ENCODE measurements at regions not wholly inside any gene's neighbourhood (a gene's known extent, or its start where the extent isn't known, plus 50 kb on each side); places are given as distances from the start of the nearest gene placed in this dataset.
A peak's percentile ranks its signal among the peaks of the same experiment; 100 is the strongest.

DNA sequence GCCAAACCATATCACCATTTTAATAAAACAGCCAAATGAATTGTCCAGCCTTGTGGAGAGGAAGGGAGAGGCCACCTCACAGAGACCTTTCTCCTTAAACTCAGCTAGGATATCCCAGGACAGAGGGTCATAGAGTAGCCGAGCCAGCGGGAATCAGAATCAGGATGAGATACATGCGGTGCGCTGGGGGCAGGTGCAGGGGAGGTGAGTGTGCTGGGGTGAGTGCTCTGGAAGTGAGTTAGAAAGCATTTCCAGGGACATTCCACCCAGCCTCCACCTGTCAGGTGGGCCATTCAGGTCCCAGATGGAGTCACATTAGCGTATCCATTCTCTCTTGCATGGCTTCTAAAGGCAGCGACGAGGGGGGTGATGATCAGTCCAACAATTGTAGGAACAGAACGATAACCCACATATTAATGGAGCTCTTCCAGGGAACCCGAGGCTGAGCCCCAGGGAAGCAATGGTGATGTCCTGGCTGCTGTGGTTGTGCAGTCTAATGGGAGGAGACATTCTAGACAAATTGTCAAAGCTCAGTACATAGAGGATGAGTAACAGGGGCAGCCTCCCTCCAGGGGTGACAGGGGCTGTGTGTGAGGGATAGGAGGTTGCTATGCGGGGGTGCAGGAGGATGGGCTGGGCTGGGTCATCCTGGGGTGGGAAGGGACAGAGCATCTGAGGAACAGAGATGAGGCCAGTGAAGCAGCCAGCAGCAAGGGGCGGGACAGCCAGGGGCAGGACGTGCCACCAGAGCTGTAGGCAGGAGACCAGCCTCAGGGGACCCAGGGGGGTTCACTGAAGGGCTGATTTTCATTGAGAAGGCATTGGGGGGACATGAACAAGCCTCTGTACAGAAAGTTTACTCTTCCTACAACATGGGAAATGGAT is 88.7 kb upstream of the FRMD1 start:
- Histone ChIP-seq H3K27ac (no peak overlapping the region), H3K4me1 (no peaks in the 10 kb centered on the region), H3K27me3 (no peaks in the 10 kb centered on the region), H3K4me3 (no peak overlapping the region), H3K9me3 (no peaks in the 10 kb centered on the region), H3K36me3 (no peaks in the 10 kb centered on the region)
- 88% methylated on average over 8 of the region's 12 CpGs for WGBS (ENCODE audit: insufficient coverage, low coverage, low lambda C conversion rate, missing lambda C conversion rate)
- intact Hi-C loops (cut with DNase I), result no loop called here
- ATAC-seq (peak in 1 of 4 donors; percentile 20), DNase-seq (no peak)
- TF ChIP-seq CTCF (IDR thresholded peaks at IDR 0.05) (no peak), POLR2A (IDR thresholded peaks at IDR 0.05) (no peak)

- 91% methylated on average over 3 of the region's 7 CpGs for WGBS (ENCODE audit: insufficient coverage, low coverage, low lambda C conversion rate, missing lambda C conversion rate)
- DNase-seq, result no peak
- no peak for TF ChIP-seq CTCF (IDR thresholded peaks at IDR 0.05)
- no peak for TF ChIP-seq POLR2A (IDR thresholded peaks at IDR 0.05)
Measured at GRCh38 chr6:168166627-168167026, 87.6 kb upstream of the FRMD1 start.

DNA sequence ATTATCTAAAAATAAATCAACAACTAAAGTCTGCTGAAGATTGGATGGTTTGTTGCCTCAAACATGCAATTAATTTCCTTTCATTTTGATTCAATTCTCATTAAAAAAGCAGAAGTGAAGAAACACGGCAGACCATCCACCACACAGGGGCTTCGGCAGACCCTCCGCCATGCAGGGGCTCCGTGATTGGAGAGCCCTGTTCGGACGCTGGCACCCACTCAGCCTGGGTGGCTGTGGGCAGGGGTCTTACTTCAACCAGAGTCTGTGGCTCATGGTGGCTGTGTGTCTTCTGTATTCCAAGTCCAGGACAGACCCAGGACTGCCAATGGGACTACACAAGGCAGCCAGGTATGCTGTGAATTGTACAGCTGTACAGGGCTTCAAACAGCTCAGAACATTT is 86.9 kb upstream of the FRMD1 start:
- no peak for DNase-seq
- no peak overlapping the region for H3K4me3 ChIP-seq
- intact Hi-C loops (cut with DNase I), result no loop called here
- H3K9me3 ChIP-seq, result no peaks in the 10 kb centered on the region
- no peaks in the 10 kb centered on the region for H3K4me1 ChIP-seq
- no peak for TF ChIP-seq CTCF (IDR thresholded peaks at IDR 0.05)
- TF ChIP-seq POLR2A (IDR thresholded peaks at IDR 0.05), result no peak
- no peak overlapping the region for H3K27ac ChIP-seq
- no peaks in the 10 kb centered on the region for H3K27me3 ChIP-seq
- 90% methylated on average over 5 of the region's 6 CpGs for WGBS (ENCODE audit: insufficient coverage, low coverage, low lambda C conversion rate, missing lambda C conversion rate)
- no peaks in the 10 kb centered on the region for H3K36me3 ChIP-seq
- no peak for ATAC-seq

More at GRCh38 chr6:168166627-168167026, 87.6 kb upstream of the FRMD1 start:
- Histone ChIP-seq H3K36me3 (no peaks in the 10 kb centered on the region), H3K27me3 (no peaks in the 10 kb centered on the region), H3K4me1 (no peaks in the 10 kb centered on the region), H3K4me3 (no peak overlapping the region), H3K9me3 (no peaks in the 10 kb centered on the region), H3K27ac (no peak overlapping the region)
- no peak for ATAC-seq
- intact Hi-C loops (cut with DNase I), result no loop called here

DNA sequence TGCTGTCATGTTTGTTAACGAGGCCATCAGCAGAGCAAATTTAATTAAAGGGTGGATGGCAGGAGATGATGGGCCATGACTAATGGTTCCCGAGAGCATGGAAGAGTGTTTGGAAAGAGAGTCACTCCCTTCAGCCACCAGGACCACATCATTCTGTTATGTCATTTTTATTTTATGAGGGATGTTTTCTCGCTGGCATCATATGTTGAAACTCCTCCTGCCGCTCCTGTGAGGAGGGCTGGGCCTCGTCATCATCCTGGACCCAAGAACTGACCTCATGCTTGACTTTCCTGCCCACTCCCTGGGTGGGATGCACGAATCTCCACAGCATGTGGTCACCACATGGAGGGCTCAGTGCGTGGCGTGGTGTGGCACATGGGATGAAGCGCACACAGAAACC is 86.4 kb upstream of the FRMD1 start:
- ATAC-seq (no peak), DNase-seq (no peak)
- WGBS (ENCODE audit: insufficient coverage, low coverage, low lambda C conversion rate, missing lambda C conversion rate), result 60% methylated on average over 5 of the region's 9 CpGs
- no peaks in the 10 kb centered on the region for H3K27me3 ChIP-seq
- no peaks in the 10 kb centered on the region for H3K9me3 ChIP-seq
- H3K36me3 ChIP-seq, result no peaks in the 10 kb centered on the region
- intact Hi-C loops (cut with DNase I), result no loop called here
- no peak overlapping the region for H3K4me3 ChIP-seq
- H3K4me1 ChIP-seq, result no peaks in the 10 kb centered on the region
- no peak overlapping the region for H3K27ac ChIP-seq
- no peak for TF ChIP-seq CTCF (IDR thresholded peaks at IDR 0.05)

All from right lobe of liver (tissue), 6 donors.